Mammary epithelial cell (primary cell): ENCODE measurements at regions not wholly inside any gene's neighbourhood (a gene's known extent, or its start where the extent isn't known, plus 50 kb on each side); places are given as distances from the start of the nearest gene placed in this dataset.
"Not testable (repeated sequence)": the region's sequence is repeated elsewhere in the genome, so short reads cannot be mapped to it uniquely, and the experiment has no call there.

Experiments used
- CTCF ChIP-seq, 2 donors: IDR thresholded peaks in 1 of 2; conservative IDR thresholded peaks in 1 of 2; 2 replicates each; pipeline ENCODE4 v1.5.1; 2011 to 2012; ENCODE audit warnings: inconsistent platforms in 2 of 2, low read length in 2 of 2, mild to moderate bottlenecking in 2 of 2, control low read depth in 1 of 2, low read depth in 1 of 2; ENCODE audit not compliant: insufficient read depth in 1 of 2; ENCODE audit errors: extremely low read depth in 1 of 2
- EZH2 ChIP-seq: IDR thresholded peaks from 2 replicates; pipeline ENCODE4 v1.6.1; 2012; ENCODE audit warnings: low read length, inconsistent platforms, borderline replicate concordance

GRCh38 chr16:29132869-29133268 is 148.0 kb downstream of the LAT start:
- not testable (repeated sequence) for TF ChIP-seq CTCF (conservative IDR thresholded peaks at IDR 0.05 in 1 of 2, IDR thresholded peaks at IDR 0.05 in 1 of 2; ENCODE audit: extremely low read depth in 1 of 2, insufficient read depth in 1 of 2, low read depth in 1 of 2, low read length in 2 of 2); EZH2
